ENCODE measurements at regions not wholly inside any gene's neighbourhood (a gene's known extent, or its start where the extent isn't known, plus 50 kb on each side); places are given as distances from the start of the nearest gene placed in this dataset.

DNA sequence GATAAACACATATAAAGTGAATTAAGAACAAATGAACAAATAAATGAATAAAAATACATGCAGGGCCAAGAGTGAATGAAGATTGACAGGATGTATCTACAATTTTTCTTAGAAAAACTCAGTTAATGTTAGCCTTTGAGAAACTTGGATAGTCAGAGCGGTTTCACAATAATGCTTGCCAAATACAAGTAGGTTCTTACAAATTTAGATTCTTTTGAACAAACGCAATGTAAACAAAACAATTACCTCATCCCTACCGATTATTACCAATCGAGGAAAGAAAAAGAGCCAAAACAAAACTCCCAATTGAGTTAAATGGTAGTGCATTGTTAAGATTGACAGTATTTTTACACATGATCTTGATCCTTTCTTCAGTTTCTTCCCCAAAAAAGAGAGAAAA is 176.9 kb upstream of the DEPDC1 start:
- Histone ChIP-seq H3K4me3 (ENCODE audit: extremely low read depth, insufficient read depth, low read length, poor library complexity, severe bottlenecking) (no peak overlapping the region), H3K27ac (ENCODE audit: low read depth, low read length, severe bottlenecking) (no peak overlapping the region), H3K36me3 (ENCODE audit: control insufficient read depth, insufficient read depth, low read length) (no peaks in the 10 kb centered on the region), H3K9me3 (ENCODE audit: control insufficient read depth, low read length) (no peaks in the 10 kb centered on the region), H3K4me1 (ENCODE audit: control insufficient read depth, insufficient read depth, low read length, poor library complexity, severe bottlenecking) (no peaks in the 10 kb centered on the region)
- WGBS, 2 experiments (ENCODE audit: insufficient coverage in 2 of 2) = 100% methylated on average over 1 of the region's 4 CpGs; no CpG with 5 or more reads in 1 of the 2 experiments

DNA sequence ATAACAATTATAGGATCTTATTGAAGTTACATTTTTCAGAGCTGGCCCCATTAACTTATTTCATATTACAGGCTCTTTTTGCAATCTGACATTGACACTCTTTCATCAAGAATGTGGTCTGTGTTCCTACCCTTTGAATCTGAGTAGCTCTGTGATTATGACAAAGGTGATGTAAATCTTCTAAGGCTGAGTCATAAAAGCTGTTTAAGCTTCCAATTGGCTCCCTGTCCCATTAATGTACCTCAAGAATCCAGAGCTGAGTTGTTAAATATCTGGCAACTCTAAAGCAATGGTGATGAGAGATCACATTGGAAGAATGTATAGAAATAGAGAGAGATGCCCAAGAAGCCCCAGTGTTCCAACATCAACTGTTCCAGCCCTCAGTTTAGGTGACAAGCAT is 178.5 kb upstream of the DEPDC1 start:
- no peaks in the 10 kb centered on the region for H3K36me3 ChIP-seq (ENCODE audit: control insufficient read depth, insufficient read depth, low read length)
- H3K27ac ChIP-seq (ENCODE audit: low read depth, low read length, severe bottlenecking) = no peak overlapping the region
- no peaks in the 10 kb centered on the region for H3K4me1 ChIP-seq (ENCODE audit: control insufficient read depth, insufficient read depth, low read length, poor library complexity, severe bottlenecking)
- no peaks in the 10 kb centered on the region for H3K9me3 ChIP-seq (ENCODE audit: control insufficient read depth, low read length)
- H3K4me3 ChIP-seq (ENCODE audit: extremely low read depth, insufficient read depth, low read length, poor library complexity, severe bottlenecking) = no peak overlapping the region

DNA sequence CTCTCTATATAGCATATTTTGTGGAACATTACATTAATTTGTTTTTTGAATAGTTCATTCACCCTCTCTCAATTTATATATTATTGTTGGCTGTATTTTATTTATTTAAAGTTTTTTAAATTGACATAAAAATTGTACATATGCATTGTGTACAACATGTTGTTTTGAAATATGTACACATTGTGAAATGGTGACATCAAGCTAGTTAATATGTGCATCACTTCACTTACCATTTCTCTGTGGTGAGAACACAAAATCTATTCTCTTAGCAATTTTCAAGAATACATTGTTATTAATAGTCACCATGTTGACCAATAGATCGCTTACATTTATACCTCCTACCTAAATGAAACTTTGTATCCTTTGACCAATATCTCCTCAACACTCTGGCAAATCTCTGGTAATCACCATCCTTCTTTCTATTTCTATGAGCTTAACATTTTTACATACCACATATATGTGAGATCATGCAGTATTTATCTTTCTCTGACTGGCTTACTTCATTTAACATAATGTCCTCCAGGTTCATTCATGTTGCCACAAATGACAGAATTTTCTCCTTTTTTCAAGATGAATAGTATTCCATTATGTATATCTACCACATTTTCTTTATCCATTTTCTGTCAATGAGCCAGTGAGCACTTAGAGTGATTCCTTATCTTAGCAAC is 180.9 kb upstream of the DEPDC1 start:
- no peak overlapping the region for H3K4me3 ChIP-seq (ENCODE audit: extremely low read depth, insufficient read depth, low read length, poor library complexity, severe bottlenecking)
- no peak overlapping the region for H3K27ac ChIP-seq (ENCODE audit: low read depth, low read length, severe bottlenecking)
- 92 to 100% methylated on average over 1 of the region's 1 CpG for WGBS, 2 experiments (ENCODE audit: insufficient coverage in 2 of 2)
- H3K4me1 ChIP-seq (ENCODE audit: control insufficient read depth, insufficient read depth, low read length, poor library complexity, severe bottlenecking) = no peaks in the 10 kb centered on the region
- no peaks in the 10 kb centered on the region for H3K36me3 ChIP-seq (ENCODE audit: control insufficient read depth, insufficient read depth, low read length)
- H3K9me3 ChIP-seq (ENCODE audit: control insufficient read depth, low read length) = no peaks in the 10 kb centered on the region

DNA sequence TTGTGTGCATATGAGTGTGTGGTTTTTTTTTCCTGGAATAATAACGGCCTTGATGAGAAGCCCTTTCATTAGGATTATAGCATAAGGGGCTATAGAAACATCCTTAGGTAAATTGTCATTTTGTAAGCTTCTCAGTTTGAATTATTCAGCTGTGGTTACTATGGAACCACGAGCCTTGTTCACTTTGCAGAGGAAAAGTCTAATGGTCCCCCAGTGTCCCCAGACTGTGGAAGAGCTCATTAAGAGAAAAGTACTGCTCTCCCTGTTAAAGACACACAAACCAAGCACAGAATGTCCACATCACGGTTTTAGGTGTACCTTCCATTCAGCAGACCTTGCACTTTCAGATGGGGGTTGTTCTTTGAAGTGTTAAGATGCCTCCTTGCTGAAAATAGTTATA is 199.3 kb upstream of the DEPDC1 start:
- WGBS, 2 experiments (ENCODE audit: insufficient coverage in 2 of 2) = 93 to 100% methylated on average over 1 to 2 of the region's 3 CpGs
- Histone ChIP-seq H3K4me1 (ENCODE audit: control insufficient read depth, insufficient read depth, low read length, poor library complexity, severe bottlenecking) (no peaks in the 10 kb centered on the region), H3K36me3 (ENCODE audit: control insufficient read depth, insufficient read depth, low read length) (no peaks in the 10 kb centered on the region), H3K9me3 (ENCODE audit: control insufficient read depth, low read length) (no peaks in the 10 kb centered on the region), H3K4me3 (ENCODE audit: extremely low read depth, insufficient read depth, low read length, poor library complexity, severe bottlenecking) (no peak overlapping the region), H3K27ac (ENCODE audit: low read depth, low read length, severe bottlenecking) (no peak overlapping the region)

DNA sequence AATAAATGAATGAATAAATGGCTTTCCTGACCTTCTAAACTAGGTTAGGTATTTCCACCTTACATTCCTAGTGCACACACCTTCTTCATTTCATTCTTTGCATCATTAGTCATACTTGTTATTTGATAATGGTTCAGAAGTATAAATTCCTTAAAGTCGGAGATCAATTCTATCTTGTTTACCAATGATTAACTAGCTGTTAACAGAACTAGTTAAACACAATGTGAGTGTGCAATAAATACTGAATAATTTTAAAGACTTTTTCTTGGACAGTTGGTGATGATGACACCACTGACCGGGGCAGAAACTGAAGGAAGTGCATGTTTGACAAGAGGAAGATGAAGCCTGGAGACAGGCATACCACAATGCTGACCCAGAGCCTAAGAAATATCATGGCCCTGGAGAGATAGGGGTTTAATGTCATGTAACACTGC is 207.1 kb upstream of the DEPDC1 start:
- H3K9me3 ChIP-seq (ENCODE audit: control insufficient read depth, low read length) = no peaks in the 10 kb centered on the region
- H3K4me3 ChIP-seq (ENCODE audit: extremely low read depth, insufficient read depth, low read length, poor library complexity, severe bottlenecking) = no peak overlapping the region
- no peaks in the 10 kb centered on the region for H3K36me3 ChIP-seq (ENCODE audit: control insufficient read depth, insufficient read depth, low read length)
- H3K4me1 ChIP-seq (ENCODE audit: control insufficient read depth, insufficient read depth, low read length, poor library complexity, severe bottlenecking) = no peaks in the 10 kb centered on the region
- 50 to 64% methylated on average over 1 of the region's 2 CpGs for WGBS, 2 experiments (ENCODE audit: insufficient coverage in 2 of 2)
- no peak overlapping the region for H3K27ac ChIP-seq (ENCODE audit: low read depth, low read length, severe bottlenecking)

GRCh38 chr1:68704800-68705443 is 208.0 kb upstream of the DEPDC1 start:
- Histone ChIP-seq H3K27ac (ENCODE audit: low read depth, low read length, severe bottlenecking) (no peak overlapping the region), H3K9me3 (ENCODE audit: control insufficient read depth, low read length) (no peaks in the 10 kb centered on the region), H3K4me1 (ENCODE audit: control insufficient read depth, insufficient read depth, low read length, poor library complexity, severe bottlenecking) (no peaks in the 10 kb centered on the region), H3K36me3 (ENCODE audit: control insufficient read depth, insufficient read depth, low read length) (no peaks in the 10 kb centered on the region), H3K4me3 (ENCODE audit: extremely low read depth, insufficient read depth, low read length, poor library complexity, severe bottlenecking) (no peak overlapping the region)
- 69% methylated on average over 2 of the region's 2 CpGs; no CpG with 5 or more reads in 1 of the 2 experiments for WGBS, 2 experiments (ENCODE audit: insufficient coverage in 2 of 2)

- H3K36me3 ChIP-seq (ENCODE audit: control insufficient read depth, insufficient read depth, low read length) = no peaks in the 10 kb centered on the region
- no peak overlapping the region for H3K27ac ChIP-seq (ENCODE audit: low read depth, low read length, severe bottlenecking)
- no peaks in the 10 kb centered on the region for H3K4me1 ChIP-seq (ENCODE audit: control insufficient read depth, insufficient read depth, low read length, poor library complexity, severe bottlenecking)
- H3K9me3 ChIP-seq (ENCODE audit: control insufficient read depth, low read length) = peaks cover 3% of the 10 kb centered on the region
- H3K4me3 ChIP-seq (ENCODE audit: extremely low read depth, insufficient read depth, low read length, poor library complexity, severe bottlenecking) = no peak overlapping the region
These were observed 208.6 kb upstream of the DEPDC1 start for GRCh38 chr1:68705466-68705865.

DNA sequence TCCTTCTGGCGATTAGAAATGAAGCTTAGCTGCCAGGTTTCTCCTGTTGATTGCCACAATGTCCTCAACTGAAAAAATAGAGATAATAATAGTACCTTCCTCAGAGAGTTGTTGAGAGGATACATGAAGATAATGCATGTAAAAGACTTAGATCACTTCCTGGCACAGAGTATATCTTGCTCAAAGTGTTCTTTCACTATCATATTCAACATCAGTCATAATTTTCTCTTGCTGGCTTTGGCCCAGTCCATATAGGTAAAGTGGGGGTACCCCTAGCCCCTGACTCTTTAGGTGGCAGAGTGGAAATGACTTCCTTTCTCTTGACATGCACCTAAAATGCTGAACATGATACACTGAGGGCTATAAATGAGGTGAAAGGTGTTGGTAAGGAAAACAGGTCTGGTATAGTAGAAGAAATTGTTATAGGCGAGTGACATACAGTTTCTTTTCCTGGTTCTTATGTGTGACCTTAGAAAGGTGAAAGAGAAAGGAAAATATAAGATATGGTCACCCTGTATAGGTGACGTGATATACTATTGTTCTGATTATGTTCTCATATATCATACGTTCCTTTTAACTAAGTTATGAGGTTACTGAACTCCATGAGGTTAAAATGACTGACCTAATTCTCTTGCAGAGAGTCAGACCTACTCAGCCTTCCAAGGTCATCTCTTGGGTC is 209.9 kb upstream of the DEPDC1 start:
- no peak overlapping the region for H3K4me3 ChIP-seq (ENCODE audit: extremely low read depth, insufficient read depth, low read length, poor library complexity, severe bottlenecking)
- no peak overlapping the region for H3K27ac ChIP-seq (ENCODE audit: low read depth, low read length, severe bottlenecking)
- H3K9me3 ChIP-seq (ENCODE audit: control insufficient read depth, low read length) = peaks cover 3% of the 10 kb centered on the region
- no peaks in the 10 kb centered on the region for H3K4me1 ChIP-seq (ENCODE audit: control insufficient read depth, insufficient read depth, low read length, poor library complexity, severe bottlenecking)
- 82 to 100% methylated on average over 1 to 2 of the region's 4 CpGs for WGBS, 2 experiments (ENCODE audit: insufficient coverage in 2 of 2)
- no peaks in the 10 kb centered on the region for H3K36me3 ChIP-seq (ENCODE audit: control insufficient read depth, insufficient read depth, low read length)

DNA sequence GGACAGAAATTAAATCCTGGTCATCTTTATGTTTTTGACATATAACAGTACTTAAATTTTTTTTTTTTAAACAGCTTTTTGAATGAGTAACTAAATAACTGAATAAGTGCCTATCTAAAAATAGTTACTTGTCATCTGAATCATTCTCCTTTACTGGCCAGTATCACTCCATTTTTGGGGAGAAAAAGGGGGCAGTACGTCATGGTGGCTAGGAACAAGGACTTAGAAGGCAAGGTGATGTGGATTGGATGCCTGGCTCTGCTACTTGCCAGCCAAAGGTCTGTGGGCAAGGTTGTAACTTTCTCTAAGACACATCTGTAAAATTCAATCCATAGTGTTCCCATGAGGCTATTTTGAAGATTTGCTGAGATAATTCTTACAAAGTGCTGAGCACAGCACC is 220.4 kb upstream of the DEPDC1 start:
- WGBS, 2 experiments (ENCODE audit: insufficient coverage in 2 of 2) = no CpG with 5 or more reads among the region's 1 CpG
- no peaks in the 10 kb centered on the region for H3K36me3 ChIP-seq (ENCODE audit: control insufficient read depth, insufficient read depth, low read length)
- H3K4me1 ChIP-seq (ENCODE audit: control insufficient read depth, insufficient read depth, low read length, poor library complexity, severe bottlenecking) = no peaks in the 10 kb centered on the region
- H3K4me3 ChIP-seq (ENCODE audit: extremely low read depth, insufficient read depth, low read length, poor library complexity, severe bottlenecking) = no peak overlapping the region
- H3K27ac ChIP-seq (ENCODE audit: low read depth, low read length, severe bottlenecking) = no peak overlapping the region
- no peaks in the 10 kb centered on the region for H3K9me3 ChIP-seq (ENCODE audit: control insufficient read depth, low read length)

GRCh38 chr1:68720476-68720875 is 223.6 kb upstream of the DEPDC1 start:
- no peak overlapping the region for H3K4me3 ChIP-seq (ENCODE audit: extremely low read depth, insufficient read depth, low read length, poor library complexity, severe bottlenecking)
- H3K27ac ChIP-seq (ENCODE audit: low read depth, low read length, severe bottlenecking) = no peak overlapping the region
- WGBS, 2 experiments (ENCODE audit: insufficient coverage in 2 of 2) = no CpG with 5 or more reads among the region's 1 CpG
- no peaks in the 10 kb centered on the region for H3K9me3 ChIP-seq (ENCODE audit: control insufficient read depth, low read length)
- H3K4me1 ChIP-seq (ENCODE audit: control insufficient read depth, insufficient read depth, low read length, poor library complexity, severe bottlenecking) = no peaks in the 10 kb centered on the region
- H3K36me3 ChIP-seq (ENCODE audit: control insufficient read depth, insufficient read depth, low read length) = no peaks in the 10 kb centered on the region

DNA sequence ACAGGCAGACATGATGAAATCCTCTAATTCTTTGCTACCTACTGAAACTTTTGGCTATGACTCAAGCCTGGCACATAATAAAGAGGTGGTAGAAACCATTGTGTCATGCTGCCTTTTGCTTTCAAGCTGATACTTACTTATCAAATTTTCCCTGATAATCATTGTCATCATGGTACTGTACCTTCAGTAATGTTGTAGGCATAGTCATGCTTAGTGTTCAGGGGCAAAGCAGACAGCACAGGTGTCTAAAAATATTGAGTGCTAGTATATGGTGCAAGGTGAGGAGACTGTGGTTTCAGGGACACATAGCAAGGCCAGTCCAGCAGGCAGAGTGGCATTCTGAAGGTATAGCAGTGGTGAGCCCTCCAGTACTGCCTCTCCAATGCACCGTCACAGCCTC is 226.9 kb upstream of the DEPDC1 start:
- Histone ChIP-seq H3K4me1 (ENCODE audit: control insufficient read depth, insufficient read depth, low read length, poor library complexity, severe bottlenecking) (no peaks in the 10 kb centered on the region), H3K36me3 (ENCODE audit: control insufficient read depth, insufficient read depth, low read length) (no peaks in the 10 kb centered on the region), H3K27ac (ENCODE audit: low read depth, low read length, severe bottlenecking) (no peak overlapping the region), H3K9me3 (ENCODE audit: control insufficient read depth, low read length) (no peaks in the 10 kb centered on the region), H3K4me3 (ENCODE audit: extremely low read depth, insufficient read depth, low read length, poor library complexity, severe bottlenecking) (no peak overlapping the region)
- WGBS, 2 experiments (ENCODE audit: insufficient coverage in 2 of 2) = 100% methylated on average over 1 of the region's 1 CpG; no CpG with 5 or more reads in 1 of the 2 experiments
